Panc1 (cell line): ENCODE measurements at regions not wholly inside any gene's neighbourhood (a gene's known extent, or its start where the extent isn't known, plus 50 kb on each side); places are given as distances from the start of the nearest gene placed in this dataset.

ENCODE experiments used
- CTCF ChIP-seq: fragments of 450-650 bp; IDR thresholded peaks from 2 replicates; pipeline ENCODE4 v1.5.1; 2017; ENCODE audit warnings: mild to moderate bottlenecking
- REST ChIP-seq, 2 experiments: IDR thresholded peaks; 2 replicates each; pipeline ENCODE4 v1.6.1; 2011 to 2012; ENCODE audit warnings: low read depth in 2 of 2, control low read depth in 1 of 2, low read length in 1 of 2, mild to moderate bottlenecking in 1 of 2, moderate library complexity in 1 of 2; ENCODE audit not compliant: insufficient read depth in 1 of 2
- SIN3A ChIP-seq: IDR thresholded peaks from 2 replicates; pipeline ENCODE4 v1.6.1; 2012; ENCODE audit warnings: low read depth, mild to moderate bottlenecking, low read length, moderate library complexity, borderline replicate concordance; ENCODE audit not compliant: insufficient read depth

- TF ChIP-seq CTCF (no peak), REST (IDR thresholded peaks at IDR 0.05; ENCODE audit: insufficient read depth in 1 of 2, low read depth in 2 of 2, low read length in 1 of 2) (no peak), SIN3A (no peak)
Observed at GRCh38 chr16:65756163-65756562, 610.3 kb upstream of the CDH5 start.
